ENCODE measurements at regions not wholly inside any gene's neighbourhood (a gene's known extent, or its start where the extent isn't known, plus 50 kb on each side); places are given as distances from the start of the nearest gene placed in this dataset.

DNA sequence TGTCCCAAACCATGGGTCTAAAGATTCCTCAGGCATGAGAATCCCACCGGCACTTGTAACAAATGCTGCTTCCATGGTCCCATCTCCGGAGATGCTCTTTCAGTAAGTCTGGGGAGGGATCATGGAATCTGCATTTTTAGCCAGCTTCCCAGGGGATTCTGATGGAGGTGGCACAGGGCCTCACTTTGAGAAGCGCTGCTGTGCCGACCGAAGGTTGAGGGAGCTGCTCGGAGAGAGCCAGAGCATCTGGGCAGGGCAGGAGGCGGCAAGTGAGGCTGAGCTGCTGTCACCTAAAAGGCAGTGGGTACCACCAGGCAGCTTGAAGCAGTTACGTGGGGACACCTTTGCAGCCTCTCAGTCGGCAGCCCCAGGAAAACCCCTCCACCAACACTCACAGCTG is 100.2 kb upstream of the CDYL start:
- no peak for TF ChIP-seq TAF1 (IDR thresholded peaks at IDR 0.05; ENCODE audit: borderline replicate concordance, insufficient read depth, low read length)
- TF ChIP-seq POLR2AphosphoS5 (IDR thresholded peaks at IDR 0.05; ENCODE audit: low read depth, low read length) = no peak
- TF ChIP-seq, protein P1, sequence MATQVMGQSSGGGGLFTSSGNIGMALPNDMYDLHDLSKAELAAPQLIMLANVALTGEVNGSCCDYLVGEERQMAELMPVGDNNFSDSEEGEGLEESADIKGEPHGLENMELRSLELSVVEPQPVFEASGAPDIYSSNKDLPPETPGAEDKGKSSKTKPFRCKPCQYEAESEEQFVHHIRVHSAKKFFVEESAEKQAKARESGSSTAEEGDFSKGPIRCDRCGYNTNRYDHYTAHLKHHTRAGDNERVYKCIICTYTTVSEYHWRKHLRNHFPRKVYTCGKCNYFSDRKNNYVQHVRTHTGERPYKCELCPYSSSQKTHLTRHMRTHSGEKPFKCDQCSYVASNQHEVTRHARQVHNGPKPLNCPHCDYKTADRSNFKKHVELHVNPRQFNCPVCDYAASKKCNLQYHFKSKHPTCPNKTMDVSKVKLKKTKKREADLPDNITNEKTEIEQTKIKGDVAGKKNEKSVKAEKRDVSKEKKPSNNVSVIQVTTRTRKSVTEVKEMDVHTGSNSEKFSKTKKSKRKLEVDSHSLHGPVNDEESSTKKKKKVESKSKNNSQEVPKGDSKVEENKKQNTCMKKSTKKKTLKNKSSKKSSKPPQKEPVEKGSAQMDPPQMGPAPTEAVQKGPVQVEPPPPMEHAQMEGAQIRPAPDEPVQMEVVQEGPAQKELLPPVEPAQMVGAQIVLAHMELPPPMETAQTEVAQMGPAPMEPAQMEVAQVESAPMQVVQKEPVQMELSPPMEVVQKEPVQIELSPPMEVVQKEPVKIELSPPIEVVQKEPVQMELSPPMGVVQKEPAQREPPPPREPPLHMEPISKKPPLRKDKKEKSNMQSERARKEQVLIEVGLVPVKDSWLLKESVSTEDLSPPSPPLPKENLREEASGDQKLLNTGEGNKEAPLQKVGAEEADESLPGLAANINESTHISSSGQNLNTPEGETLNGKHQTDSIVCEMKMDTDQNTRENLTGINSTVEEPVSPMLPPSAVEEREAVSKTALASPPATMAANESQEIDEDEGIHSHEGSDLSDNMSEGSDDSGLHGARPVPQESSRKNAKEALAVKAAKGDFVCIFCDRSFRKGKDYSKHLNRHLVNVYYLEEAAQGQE (IDR thresholded peaks at IDR 0.05; ENCODE audit: insufficient read depth in 1 of 2, low read depth in 2 of 2, low read length in 2 of 2) = no peak
- no peak for TF ChIP-seq FOXP2 (optimal IDR thresholded peaks at IDR 0.05; ENCODE audit: borderline replicate concordance, extremely low read depth, extremely low read length, insufficient read depth)
- TF ChIP-seq SIN3A (IDR thresholded peaks at IDR 0.05; ENCODE audit: borderline replicate concordance, insufficient read depth, low read length) = no peak

DNA sequence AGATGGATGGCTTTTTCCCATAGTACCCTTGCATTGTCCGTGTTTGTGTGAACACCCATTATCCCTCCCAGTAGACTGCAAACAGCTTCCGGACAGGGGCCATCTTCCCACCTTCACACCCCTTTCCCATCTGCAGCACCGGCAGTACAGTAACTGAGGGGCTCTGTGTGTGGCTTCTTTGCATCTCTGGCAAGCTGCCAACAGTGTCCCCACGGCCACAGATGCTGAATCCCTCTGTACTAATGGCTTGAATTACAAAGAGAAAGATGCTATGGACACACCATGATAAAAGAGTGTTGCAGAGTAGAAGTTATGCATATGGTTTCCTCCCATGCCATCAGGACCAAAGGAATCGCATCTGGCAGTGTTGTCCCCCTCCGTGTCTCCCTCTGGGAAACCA is 101.1 kb upstream of the CDYL start:
- no peak for TF ChIP-seq POLR2AphosphoS5 (IDR thresholded peaks at IDR 0.05; ENCODE audit: low read depth, low read length)
- TF ChIP-seq FOXP2 (optimal IDR thresholded peaks at IDR 0.05; ENCODE audit: borderline replicate concordance, extremely low read depth, extremely low read length, insufficient read depth) = no peak
- TF ChIP-seq, protein P1 (IDR thresholded peaks at IDR 0.05; ENCODE audit: insufficient read depth in 1 of 2, low read depth in 2 of 2, low read length in 2 of 2) = no peak
- TF ChIP-seq TAF1 (IDR thresholded peaks at IDR 0.05; ENCODE audit: borderline replicate concordance, insufficient read depth, low read length) = no peak
- no peak for TF ChIP-seq SIN3A (IDR thresholded peaks at IDR 0.05; ENCODE audit: borderline replicate concordance, insufficient read depth, low read length)

DNA sequence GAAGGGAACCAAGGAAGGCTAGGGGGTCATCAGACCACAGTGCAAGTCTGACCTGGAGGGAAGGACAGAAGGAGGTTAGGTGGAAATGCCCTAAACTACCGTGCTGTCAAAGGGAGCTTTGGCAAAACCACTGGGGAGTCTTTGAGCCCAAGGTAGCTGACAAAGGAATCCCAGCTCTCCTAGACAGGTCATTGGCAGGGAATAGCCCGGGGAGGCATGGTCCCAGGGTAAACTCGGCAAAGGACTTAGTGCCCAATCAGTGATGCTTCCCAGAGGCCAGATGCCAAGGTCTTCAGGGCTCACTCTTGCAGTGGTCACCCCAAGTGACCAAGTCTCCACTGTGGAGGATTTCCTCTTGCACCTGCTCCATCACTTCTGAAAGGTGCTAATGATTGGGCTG is 102.3 kb upstream of the CDYL start:
- no peak for TF ChIP-seq TAF1 (IDR thresholded peaks at IDR 0.05; ENCODE audit: borderline replicate concordance, insufficient read depth, low read length)
- TF ChIP-seq, protein P1 (IDR thresholded peaks at IDR 0.05; ENCODE audit: insufficient read depth in 1 of 2, low read depth in 2 of 2, low read length in 2 of 2) = no peak
- TF ChIP-seq POLR2AphosphoS5 (IDR thresholded peaks at IDR 0.05; ENCODE audit: low read depth, low read length) = no peak
- TF ChIP-seq SIN3A (IDR thresholded peaks at IDR 0.05; ENCODE audit: borderline replicate concordance, insufficient read depth, low read length) = no peak
- TF ChIP-seq FOXP2 (optimal IDR thresholded peaks at IDR 0.05; ENCODE audit: borderline replicate concordance, extremely low read depth, extremely low read length, insufficient read depth) = no peak

DNA sequence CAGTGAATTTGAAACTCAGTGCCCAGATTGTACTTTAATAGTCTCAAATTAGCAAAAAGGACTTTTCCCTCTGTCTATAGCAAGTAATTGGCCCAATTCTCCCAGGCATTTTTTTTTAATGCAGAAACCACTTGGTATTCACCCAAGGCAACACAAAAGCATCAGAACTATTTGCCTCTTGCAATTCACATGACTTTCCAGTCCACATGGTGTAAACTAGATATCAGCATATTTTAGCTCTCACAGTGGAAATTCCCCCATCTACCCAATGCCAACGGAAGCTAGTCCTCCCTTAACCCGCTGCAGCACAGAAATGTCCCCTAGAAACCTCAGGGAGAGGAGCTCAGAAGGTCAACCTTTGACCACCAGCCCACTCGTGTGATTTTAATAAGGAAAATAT is 103.4 kb upstream of the CDYL start:
- TF ChIP-seq FOXP2 (optimal IDR thresholded peaks at IDR 0.05; ENCODE audit: borderline replicate concordance, extremely low read depth, extremely low read length, insufficient read depth) (no peak), POLR2AphosphoS5 (IDR thresholded peaks at IDR 0.05; ENCODE audit: low read depth, low read length) (no peak), SIN3A (IDR thresholded peaks at IDR 0.05; ENCODE audit: borderline replicate concordance, insufficient read depth, low read length) (no peak), TAF1 (IDR thresholded peaks at IDR 0.05; ENCODE audit: borderline replicate concordance, insufficient read depth, low read length) (no peak)
- TF ChIP-seq, protein P1 (IDR thresholded peaks at IDR 0.05; ENCODE audit: insufficient read depth in 1 of 2, low read depth in 2 of 2, low read length in 2 of 2) = no peak

DNA sequence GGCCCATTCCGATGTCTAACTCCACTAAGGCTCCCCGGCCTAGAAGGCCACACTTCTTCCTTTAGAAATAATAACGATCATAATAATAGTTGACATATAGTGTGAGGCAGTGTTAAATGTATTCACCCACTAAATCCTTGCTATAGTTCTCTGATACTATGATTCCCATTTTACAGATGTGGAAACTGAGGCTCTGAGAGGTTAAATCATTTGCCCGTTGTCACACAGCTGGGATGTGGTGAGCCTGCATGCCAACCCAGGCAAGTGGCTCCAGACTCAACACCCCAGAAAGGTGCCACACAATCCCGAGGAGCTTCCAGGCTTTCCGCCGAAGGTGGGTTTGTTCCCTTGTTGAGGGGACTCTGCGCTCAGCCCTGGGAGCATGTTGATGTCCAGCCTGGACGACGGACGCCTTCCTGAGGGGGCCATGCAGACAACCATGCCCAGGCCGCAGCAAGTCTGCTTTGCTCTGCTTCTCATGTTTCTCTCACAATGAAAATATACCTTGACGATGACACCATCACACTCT is 104.6 kb upstream of the CDYL start:
- TF ChIP-seq FOXP2 (optimal IDR thresholded peaks at IDR 0.05; ENCODE audit: borderline replicate concordance, extremely low read depth, extremely low read length, insufficient read depth) (no peak), POLR2AphosphoS5 (IDR thresholded peaks at IDR 0.05; ENCODE audit: low read depth, low read length) (no peak), SIN3A (IDR thresholded peaks at IDR 0.05; ENCODE audit: borderline replicate concordance, insufficient read depth, low read length) (no peak), TAF1 (IDR thresholded peaks at IDR 0.05; ENCODE audit: borderline replicate concordance, insufficient read depth, low read length) (no peak)
- TF ChIP-seq, protein P1 (IDR thresholded peaks at IDR 0.05; ENCODE audit: insufficient read depth in 1 of 2, low read depth in 2 of 2, low read length in 2 of 2) = no peak

All from PFSK-1 (cell line).